Uterus (tissue), 2 donors: ENCODE measurements at regions not wholly inside any gene's neighbourhood (a gene's known extent, or its start where the extent isn't known, plus 50 kb on each side); places are given as distances from the start of the nearest gene placed in this dataset.

Experiments used
- POLR2A ChIP-seq, 2 donors: fragments of 450-650 bp; IDR thresholded peaks; one replicate each; pipeline ENCODE4 v1.6.1; 2016; ENCODE audit warnings: antibody characterized with exemption in 2 of 2, mild to moderate bottlenecking in 1 of 2, moderate library complexity in 1 of 2
- TF ChIP-seq, protein P1 (sequence below), 4 experiments: fragments of 200-600 bp in 2 of 4; fragments of 450-650 bp in 2 of 4; sonication (generic) in 2 of 4; IDR thresholded peaks; one replicate each; pipeline ENCODE4 v1.5.1; 2016 to 2019; ENCODE audit warnings: antibody characterized with exemption in 4 of 4, mild to moderate bottlenecking in 2 of 4, moderate library complexity in 1 of 4

GRCh38 chr22:47784367-47784983 lies 1022.0 kb downstream of the TBC1D22A start:
- TF ChIP-seq, protein P1, sequence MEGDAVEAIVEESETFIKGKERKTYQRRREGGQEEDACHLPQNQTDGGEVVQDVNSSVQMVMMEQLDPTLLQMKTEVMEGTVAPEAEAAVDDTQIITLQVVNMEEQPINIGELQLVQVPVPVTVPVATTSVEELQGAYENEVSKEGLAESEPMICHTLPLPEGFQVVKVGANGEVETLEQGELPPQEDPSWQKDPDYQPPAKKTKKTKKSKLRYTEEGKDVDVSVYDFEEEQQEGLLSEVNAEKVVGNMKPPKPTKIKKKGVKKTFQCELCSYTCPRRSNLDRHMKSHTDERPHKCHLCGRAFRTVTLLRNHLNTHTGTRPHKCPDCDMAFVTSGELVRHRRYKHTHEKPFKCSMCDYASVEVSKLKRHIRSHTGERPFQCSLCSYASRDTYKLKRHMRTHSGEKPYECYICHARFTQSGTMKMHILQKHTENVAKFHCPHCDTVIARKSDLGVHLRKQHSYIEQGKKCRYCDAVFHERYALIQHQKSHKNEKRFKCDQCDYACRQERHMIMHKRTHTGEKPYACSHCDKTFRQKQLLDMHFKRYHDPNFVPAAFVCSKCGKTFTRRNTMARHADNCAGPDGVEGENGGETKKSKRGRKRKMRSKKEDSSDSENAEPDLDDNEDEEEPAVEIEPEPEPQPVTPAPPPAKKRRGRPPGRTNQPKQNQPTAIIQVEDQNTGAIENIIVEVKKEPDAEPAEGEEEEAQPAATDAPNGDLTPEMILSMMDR (IDR thresholded peaks at IDR 0.05), result no peak
- TF ChIP-seq POLR2A (IDR thresholded peaks at IDR 0.05), result no peak
